Mucosa of gallbladder (tissue), 1 donor: ENCODE measurements at regions not wholly inside any gene's neighbourhood (a gene's known extent, or its start where the extent isn't known, plus 50 kb on each side); places are given as distances from the start of the nearest gene placed in this dataset.

Experiments used
- DNase-seq: peaks from one replicate; pipeline ENCODE4 v3.0.0-alpha.2; 2020; ENCODE audit warnings: low spot score
- donor health status: DM: no; HTN: no; CAD: no.

DNA sequence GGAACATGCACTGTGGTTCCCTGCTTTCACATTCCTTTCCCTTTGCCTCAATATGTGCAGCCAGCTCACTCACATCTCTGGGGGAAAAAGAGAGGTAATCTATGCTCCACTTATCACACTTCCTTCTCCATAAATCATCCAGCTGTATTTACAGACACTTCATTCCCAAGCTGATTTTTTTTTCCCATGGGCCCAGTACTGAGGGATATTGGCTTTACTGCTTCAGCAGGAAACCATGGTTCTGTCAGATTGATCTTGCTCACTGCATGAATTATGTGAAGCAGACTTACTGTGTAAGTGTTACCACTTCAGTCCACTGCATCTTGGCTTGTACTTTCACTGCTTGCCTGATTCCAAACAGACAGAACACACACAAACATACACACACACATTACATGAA, 555.6 kb downstream of the CCER1 start:
- no peak for DNase-seq

DNA sequence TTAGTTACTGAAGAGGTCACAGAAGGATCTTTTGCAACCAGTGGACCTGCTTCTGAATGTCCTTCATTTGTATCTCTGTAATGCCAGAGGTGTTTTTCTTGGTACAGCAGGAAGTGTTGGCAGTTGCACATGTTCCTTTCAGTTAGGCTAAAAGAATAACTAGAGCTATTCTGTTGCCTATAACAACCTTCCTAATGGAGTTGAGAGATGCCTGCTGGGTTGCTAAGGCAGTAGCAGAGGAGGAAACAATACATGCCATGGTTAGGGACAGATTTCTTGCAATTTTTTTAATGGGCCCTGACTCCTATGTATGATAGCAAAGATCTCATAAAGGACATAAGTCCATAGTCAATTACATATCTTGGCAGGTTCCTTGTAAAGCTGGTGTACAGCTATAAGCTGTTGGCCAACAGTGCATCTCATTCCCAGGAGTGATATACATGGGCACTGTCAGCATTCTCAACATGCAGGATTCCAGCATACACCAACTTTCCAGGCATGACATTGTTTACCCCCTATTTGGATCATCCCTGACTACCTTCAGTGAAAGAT, 556.6 kb downstream of the CCER1 start:
- no peak for DNase-seq

DNA sequence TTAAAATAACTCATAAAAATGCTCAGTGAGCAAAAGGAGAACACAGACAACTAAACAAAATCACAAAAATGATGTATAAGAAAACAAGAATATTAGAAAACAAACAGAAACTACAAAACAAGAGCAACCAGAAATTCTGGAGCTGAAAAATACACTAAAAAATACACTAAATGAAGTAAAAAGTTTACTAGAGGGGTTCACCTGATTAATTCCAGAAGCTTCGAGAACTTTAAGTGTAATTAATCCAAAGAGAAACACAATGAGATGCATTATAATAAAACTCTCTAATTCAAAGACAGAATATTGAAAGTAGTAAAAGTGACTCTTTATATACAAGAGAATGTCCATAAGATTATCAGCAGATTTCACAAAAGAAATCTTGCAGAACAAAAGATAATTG, 558.4 kb downstream of the CCER1 start:
- no peak for DNase-seq

DNA sequence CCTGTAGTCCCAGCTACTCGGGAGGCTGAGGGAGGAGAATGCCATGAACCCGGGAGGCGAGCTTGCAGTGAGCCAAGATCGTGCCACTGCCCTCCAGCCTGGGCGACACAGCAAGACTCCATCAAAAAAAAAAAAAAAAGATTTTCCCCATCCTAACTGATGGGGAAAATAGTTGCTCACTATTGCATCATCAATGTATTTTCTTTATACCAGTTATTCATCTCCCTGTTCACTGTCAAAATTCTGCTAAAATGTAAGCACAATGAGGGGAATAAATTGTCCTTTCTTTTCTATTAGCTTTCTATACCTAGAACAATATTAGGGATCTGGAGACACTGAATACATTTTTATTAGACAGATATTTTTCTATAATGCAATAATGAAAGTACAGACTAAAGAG, 561.3 kb downstream of the CCER1 start:
- DNase-seq = no peak

DNA sequence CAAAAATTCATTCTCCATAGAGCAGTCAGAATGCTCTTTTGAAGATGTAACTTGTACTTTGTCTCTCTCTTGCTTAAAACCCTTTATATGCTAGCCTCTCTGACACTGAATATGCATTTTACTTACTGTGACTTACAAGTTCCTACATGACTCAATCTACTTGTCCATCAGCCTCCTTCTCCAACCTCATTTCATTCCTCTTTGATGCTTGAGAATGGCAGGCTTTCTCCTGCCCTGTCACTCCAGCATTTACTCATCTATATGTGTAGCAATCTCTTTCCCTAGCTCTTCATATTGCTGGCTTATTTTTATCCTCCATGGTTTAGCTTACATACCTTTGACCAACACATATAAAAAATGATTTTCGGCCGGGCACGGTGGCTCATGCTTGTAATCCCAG, 561.9 kb downstream of the CCER1 start:
- DNase-seq = no peak

DNA sequence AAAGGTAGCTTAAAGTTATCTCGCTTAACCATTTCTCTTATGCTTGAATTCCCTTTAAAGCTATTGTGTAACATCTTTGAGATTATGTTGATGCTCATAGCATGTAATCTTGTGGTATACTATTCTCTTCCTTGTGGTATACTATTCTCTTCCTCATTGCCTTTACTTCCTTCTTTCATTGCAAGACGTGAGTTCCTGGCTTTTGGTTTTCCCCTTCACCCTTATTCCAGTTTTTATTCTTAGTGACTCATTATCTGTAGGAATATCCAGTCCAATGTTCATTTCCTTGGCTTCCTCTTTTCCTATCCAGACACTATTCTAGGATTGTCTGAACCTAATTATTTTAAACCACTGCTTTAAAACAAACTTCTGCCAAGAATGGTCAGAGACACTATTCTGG, 564.0 kb downstream of the CCER1 start:
- no peak for DNase-seq

DNA sequence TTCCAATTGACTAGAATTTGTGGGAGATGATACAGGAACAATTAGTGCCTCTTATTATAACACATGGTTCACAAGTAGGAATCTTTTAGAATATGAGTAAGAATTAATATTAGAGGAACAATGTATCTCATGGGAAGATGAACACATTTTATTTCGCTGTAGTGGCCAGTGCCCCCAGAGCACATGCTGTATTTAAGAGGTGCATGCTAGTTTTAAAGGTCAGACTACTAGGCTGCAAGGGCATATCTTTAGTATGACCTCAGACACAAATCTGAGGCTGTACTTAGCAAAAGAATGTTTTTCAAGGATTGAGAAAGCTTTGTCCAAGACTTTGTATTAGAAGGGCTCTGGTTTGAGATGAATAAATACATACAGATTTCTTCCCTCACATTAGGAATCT, 586.9 kb downstream of the CCER1 start:
- no peak for DNase-seq

DNA sequence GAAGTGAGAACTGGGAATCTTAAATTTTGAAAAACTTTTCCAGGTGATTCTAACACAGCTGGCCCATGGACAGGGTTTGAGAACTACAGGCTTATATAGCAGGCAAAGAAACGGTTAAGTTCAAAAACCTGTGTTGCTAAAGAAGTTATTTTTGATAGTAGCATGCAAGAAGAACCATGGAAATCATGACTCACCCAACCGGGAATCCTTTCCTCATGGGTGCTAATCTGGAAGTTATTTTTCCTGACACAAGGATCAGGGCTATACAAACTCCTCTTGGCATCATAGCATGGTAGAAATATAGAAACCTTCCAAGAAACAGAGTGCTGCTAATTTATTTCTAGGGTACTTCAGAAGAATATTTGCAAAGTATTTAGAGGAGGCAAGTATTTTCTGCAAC, 588.7 kb downstream of the CCER1 start:
- DNase-seq = no peak

DNA sequence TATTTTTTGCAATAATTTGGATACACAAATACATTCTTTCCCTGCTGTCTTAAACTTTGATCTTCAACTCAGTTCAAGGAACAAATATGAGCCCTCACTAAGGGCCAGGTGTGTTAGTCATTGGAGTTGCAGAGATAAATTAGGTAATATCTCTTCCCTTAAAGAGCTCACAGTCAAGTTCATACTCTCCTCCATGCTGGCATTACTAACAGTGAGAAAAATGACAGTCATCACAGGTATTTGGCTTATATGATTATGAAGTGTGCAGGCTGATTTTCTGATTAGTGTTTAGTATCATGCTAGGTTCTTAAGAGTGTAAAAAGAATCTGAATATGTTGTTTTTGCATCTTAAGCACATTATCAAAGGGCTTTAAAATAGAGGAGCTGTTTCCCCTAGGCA, 594.7 kb downstream of the CCER1 start:
- DNase-seq = no peak

DNA sequence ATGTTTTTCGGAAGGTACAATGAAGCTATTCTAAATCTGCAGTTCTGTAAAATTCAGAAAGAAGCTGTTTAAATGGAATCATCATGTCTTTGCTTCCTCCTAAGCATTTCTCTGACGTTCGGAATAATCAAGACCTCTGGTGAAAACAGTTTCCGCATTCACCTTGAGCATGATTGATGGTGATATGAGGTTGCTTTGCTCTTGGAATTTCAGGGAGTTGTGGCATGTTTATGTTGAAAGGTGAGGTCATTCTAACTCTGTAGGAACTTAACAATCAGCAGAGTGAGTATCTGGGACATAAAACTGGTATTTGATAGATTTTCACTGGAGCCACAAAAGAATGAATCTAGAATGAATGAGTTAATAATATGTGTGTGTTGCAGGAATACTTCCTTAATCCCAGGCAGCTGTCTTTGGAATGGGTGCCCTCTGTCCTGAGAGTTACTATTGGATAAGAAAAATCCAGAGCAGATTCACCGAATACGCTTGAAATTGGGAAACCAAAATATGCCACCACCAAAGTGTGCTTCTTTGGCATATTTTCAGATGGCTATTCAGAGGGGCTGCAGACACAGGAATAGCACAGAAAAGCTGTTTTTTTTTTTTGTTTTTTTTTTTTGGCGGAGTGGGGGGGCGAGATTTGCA, 599.1 kb downstream of the CCER1 start:
- DNase-seq = no peak

DNA sequence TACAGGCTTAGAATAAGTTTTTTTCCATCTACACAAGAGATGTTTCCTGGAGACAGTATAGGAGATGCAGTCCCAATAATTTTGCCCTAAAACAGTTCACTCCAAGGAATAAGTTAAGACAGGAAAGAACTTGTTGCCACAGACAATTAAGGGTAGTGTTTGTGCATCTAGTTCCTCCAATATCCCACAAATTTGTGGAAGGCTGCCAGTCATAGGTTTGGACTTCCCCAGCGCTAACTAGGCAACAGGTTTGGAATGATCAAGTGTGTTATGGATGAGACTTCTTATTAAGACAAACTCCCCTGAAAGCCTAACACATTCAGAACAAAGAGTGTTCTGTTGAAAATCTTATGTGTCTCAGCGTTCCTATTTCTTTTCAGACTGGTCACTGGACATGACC, 611.0 kb downstream of the CCER1 start:
- no peak for DNase-seq

DNA sequence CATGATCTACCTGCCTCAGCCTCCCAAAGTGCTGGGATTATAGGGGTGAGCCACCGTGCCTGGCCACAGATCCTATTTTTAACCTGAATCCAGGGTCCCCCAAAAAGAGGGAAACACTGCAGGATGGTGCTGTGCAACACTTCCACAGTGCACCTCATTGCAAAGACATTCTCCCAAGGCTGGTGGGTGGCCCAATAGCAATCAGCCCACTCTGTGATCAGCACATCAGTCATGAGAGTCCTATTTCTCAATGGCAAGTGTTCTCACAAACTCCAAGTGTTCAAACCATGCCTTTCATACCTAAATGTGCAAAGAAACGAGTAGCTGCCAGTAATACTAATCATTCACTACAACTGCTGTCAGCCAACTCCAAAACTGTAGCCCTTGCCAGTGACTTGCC, 612.9 kb downstream of the CCER1 start:
- no peak for DNase-seq

DNA sequence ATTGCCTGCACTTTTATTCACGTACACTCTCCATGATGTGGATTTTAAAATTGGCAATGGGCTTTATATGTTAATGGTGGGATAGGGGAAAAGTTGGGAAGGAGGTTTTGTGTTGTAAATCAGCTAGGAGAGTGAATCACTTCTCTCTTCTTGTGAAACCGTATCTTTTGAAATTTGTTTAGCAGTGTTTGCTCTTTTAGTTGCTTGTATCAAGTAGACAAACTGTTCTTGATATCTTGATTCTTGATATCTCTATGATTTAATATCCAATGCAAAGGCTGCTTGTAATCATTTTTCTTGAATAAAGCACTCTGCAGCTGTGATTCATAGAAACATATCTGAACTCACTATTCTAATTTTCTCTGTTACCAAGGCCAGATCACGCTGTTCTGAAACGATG, 615.1 kb downstream of the CCER1 start:
- no peak for DNase-seq

DNA sequence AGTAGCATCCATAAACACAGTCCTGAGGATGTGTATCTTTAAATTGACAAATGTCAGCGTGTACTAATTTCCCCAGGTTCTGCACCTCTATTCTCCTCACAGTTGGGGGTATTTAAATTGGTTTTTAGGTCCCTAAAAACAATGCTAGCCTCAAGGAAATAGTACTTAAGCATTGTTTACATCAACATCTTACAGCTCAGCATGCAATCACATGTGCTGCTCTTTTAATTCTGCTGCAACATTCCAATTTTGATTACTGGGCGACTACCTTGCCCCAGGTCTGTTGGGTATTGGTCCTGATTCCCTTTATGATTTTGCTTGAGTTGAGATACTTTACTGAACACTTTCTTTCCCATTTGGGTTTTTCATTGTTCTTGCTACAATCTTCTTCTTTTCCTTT, 616.6 kb downstream of the CCER1 start:
- no peak for DNase-seq

DNA sequence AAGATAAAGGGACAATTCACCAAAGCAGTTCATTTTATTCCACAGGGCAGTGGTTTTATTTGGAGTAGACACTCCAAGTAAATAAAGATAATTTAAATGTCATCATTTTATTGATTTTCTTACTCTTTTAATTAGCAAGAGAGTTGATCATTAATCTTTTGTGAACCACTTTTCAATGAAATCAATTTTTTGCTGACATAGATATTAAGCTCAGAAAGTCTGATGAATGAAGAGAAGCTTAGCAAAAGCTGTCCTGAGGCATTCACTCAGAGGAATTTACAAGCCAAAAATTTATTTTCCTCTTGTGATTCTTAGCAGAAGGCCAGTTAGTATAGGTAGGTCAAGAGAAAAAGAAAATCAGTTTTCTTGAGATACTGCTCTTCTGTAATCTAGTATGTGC, 618.0 kb downstream of the CCER1 start:
- DNase-seq = no peak

DNA sequence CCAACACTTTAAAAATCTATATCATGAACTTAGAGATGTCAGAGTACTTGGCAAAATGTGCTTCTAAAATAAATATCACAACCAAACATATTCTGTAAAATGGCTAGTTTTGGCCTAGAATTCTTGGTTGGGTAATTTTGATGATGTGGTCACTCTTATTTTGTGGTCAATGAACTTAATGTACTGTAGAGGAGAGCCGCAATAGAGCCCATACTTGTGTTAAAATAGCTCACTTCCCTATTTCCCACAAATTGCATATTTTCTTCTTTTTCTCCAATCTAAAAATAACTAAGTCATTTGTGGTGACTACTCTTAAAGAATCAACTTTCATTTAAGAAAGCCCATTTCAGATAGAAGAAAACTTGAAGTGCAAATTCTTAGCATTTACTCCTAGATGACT, 619.4 kb downstream of the CCER1 start:
- DNase-seq = no peak

DNA sequence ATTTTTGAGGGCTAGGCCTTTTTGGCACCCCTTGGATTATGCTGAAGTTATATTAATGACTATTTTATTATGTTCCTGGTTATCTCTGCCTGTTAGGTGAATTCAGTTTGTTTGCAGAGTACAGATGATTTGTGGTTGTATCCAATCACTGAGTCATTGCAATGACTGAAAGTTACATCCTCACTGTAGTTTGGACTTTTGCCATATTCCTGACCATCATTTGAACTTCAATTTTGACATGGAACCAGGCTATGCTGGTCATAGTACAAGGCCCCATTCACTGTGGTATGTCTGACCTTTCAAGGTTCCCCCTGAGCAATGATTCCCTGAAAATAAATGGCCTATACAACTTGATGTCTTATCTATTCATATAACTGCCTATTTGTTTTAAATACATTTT, 621.0 kb downstream of the CCER1 start:
- DNase-seq = no peak

DNA sequence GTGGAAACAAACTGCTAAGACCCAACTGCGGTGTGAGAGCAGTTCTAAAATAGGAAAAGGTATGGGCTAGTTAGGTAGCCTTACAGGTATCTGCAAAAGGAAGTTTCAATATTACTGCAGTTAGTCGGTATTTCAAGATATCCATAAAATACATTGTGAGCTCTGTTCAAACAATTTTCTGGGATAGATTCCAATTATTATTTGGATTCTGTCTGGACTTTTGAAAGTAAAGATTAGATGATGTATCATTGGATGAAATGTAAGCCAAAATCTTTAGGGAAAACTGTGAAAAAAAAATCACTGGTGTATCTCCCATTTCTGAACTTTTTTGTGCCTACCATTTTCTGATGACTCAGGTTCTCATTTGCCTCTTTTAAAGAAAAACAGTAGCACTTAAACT, 621.6 kb downstream of the CCER1 start:
- DNase-seq = no peak

DNA sequence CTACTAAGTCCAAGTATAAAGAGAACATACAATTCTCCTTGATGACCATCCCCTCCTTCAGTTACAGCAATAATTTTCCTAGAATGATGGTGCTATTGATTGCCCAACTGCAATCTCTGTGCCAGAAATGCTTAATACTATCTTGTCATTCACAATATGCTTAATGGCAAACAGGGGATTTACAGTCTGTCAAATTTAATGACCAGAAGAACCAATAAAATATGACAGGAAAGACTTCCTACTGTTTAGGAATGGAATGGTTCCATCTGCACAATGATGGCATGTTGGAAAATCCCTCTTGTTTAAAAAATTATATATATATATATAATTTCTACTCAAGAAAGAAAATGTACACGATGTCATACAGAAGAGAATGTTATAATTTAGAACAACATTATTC, 623.2 kb downstream of the CCER1 start:
- no peak for DNase-seq

DNA sequence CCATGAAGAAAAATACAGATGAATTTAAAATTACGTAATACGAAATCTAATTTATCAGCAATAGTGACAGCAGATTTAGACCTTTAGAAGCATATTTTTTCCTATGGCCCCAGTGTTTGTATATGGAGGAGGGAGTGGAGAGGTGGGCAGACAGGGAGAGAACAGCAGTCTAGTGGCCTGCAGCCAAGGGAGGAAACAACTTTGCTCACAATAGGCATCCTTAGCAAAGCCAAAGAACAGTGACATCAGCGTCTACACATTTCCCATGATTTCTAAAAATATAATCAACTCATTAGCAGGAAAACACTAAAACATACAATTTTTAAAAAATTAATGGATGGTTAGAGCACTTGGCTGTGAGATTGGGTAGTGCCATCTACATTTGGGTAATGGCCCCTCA, 622.6 kb upstream of the ATP2B1 start:
- no peak for DNase-seq

DNA sequence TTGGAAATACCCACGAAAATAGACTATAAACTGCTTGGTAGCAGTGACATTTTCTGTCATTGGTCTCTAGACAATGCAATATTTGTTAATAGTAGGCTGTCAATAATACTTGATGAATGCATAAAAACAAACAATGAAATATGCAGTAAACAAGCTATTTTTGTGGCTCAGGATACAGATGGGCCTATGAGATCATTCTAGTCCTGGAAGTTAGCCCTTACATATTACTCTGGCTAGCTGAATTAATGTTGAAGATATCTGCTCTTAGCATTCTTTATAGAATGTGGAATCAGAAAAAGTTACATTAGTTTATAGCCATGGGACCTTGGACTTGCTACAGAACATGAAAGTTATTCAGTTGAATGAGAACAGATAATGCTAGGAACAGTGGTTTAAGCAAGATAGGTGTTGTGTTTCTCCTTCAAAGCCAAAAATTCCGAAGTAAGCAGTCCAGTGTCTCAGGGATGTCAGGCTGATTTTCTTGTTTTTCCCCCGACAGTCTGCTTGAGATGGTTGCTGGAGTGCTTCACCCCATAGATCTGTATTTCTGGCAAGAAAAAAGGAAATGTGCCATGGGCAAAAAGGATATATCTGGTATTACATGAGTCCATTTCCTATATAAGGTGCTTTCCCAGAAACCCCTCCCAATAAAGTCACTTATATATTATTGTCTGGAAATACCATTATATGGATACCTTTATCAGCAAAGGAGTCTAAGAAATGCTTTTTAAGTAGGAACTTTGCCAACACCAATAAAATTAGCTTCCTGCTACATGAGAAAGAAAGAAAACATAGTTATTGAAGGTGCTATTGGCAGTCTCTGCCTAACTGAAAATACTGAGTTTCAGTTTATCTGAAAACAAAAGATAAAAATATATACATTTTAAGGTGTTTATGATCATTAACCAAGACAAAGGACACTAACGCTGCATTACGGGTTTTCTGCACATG, 619.4 kb upstream of the ATP2B1 start:
- no peak for DNase-seq

DNA sequence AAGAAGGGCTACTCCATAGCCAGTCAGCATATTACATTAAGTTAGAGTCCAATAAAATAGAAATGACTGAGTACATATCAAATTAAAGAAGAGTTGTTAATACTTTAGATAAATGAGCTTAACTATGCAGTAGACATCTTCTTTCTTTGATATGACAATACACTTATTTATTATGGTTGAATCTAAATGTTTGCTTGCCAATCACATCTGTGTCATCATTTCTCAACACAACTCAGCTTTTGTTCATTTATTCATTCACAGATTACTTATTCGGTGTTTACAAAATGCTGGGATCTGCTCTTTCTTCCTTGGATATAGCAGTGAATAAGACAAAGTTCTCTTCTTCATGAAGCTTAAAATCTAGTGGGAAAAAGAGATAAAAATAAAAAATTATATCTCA, 614.6 kb upstream of the ATP2B1 start:
- no peak for DNase-seq

DNA sequence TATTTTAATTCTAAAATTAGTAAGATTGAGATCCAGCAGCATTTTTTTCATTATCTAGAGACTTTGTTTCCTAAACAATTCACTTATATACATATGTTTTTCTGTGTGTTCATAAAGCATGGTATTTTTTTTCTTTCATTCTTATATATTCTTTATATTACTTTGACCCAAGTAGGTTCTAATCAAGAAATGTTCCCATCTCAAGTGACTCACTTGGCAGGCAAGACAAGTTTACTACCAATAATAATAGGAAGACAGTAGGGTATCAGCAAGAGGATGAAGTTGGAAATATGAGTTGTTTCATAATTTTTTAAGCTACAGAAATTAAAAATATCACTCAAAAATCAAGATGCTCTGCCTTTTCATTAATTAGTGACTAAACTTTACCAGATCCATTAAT, 613.4 kb upstream of the ATP2B1 start:
- DNase-seq = no peak
